DMS79 treated with DMSO at 0.1 percent for 48 hours (cell line): ENCODE measurements at regions not wholly inside any gene's neighbourhood (a gene's known extent, or its start where the extent isn't known, plus 50 kb on each side); places are given as distances from the start of the nearest gene placed in this dataset.
"Not testable (repeated sequence)": the region's sequence is repeated elsewhere in the genome, so short reads cannot be mapped to it uniquely, and the experiment has no call there.

ENCODE experiments used
- DNase-seq: peaks from one replicate; lab custom pipeline; 2025; lab: John Stamatoyannopoulos, UW

DNA sequence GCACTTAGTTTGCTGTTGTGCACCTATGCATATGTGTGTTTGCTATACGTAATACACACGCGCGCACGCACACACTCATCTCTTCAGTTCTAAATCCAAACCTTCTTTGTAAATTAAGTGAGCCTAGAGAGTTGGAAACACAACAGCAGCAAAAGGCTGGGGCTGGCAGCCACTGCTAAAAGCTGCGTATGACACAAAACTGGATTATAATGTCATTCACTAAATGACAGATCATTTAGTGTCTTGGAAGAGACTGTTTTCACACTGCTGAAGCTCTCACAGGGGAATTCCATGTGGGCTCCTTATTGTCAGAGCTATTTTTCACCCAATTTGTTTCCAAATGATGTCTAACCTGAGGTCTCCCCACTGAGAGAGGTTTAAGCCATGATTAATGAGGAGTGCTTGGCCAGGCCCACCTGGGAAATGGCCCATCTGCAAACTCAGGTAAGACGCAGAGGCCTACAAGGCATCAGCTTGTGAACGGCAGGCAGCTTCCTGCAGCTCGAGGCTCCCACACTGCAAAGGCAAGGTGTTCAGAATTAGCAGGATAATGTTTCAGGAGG, 94.2 kb downstream of the OLIG3 start:
- no peak for DNase-seq

DNA sequence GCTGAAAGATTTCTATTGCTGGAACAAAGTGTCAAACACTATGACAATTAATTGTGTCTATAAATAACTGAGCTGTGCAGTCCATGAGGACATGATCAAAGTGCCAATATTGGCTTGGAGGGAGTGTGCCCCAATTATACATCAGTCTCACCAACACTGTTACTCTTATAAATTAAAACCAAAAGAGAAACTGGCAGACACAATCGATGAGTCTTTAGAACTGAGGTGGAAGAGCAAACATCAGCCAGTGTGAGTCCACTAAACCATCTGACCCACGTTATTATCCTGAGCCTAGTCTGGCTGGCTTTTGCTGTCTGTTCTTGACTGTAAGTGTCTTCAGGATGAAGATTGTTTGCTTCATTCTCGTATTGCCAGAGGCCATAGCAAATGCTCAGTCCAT, 98.9 kb downstream of the OLIG3 start:
- DNase-seq: no peak

DNA sequence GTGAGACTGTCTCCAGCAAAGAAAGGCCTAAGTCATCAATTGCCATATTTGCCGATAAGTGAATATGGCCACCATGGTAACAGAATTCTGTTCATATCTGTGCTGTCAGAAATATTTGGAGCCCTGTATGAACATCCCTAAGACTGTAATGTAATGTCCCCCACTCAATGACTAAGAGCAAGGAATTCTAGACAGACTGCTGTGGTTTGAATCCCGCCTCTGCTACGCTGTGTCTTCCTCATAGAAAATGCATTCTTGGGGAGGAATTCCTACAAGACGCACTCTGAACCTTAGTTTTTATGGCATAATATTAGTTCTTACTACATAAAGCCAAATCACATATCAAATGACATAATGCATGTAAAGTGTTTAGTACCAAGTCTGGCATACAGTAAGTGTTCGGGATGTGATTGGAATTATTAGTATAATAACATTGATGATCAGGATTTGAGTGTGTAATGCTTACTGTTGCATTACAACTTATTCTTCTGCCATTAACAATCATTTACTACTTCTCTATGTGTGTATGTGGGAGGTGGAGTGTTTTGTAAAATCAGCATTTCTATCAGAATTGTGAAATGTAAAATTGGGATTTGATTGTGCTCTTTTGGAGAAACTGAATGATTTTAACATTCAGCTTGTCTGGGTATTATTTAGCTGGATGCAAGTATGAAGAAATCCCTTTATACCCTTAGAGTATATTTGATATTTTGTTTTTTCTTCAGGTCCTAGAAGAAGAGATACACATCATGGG, 103.0 kb downstream of the OLIG3 start:
- DNase-seq: no peak

DNA sequence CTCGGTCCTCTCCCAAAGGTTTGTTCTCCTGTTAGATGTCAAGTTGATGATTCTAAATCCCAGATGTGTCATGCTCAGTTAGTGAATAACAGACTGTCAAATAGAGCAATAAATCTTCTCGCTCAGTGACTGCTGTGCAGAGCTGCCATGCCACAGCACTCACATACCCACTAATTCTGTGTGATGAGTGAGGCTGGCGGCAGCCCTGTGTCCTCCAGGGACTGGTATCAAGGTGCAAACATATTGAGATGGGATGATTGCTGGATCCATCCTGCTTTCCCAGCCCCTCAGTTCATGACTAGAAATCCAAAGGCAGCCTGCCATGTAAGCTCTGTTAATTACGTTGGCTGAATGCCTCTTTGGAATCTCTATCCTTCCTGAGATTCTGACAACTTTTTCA, 103.9 kb downstream of the OLIG3 start:
- no peak for DNase-seq

DNA sequence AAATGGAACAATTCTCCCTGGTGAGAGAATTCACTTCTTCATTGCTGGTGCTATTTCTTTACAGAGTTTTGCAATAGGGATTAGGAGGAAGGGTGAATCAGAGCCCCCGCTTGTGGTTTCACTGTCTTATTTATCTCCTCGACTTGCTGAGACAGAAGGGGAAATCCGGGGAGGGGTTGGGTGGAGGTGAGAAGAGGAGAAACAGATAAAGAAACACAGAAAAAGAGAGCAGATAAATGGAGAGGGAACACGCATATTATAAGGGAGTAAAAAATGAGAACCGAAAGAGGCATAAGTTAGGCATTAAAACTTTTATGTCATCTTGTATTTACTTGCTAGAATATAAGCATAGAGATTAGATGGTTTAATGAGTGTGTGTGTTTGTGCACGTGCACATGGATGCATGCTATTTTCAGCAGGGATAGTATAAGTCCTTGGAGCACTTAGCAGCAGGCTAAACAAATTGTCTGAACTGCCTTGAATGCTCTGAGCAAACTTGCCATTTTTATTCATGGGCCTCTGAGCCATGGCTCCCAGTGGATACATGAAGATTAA, 105.0 kb downstream of the OLIG3 start:
- no peak for DNase-seq

DNA sequence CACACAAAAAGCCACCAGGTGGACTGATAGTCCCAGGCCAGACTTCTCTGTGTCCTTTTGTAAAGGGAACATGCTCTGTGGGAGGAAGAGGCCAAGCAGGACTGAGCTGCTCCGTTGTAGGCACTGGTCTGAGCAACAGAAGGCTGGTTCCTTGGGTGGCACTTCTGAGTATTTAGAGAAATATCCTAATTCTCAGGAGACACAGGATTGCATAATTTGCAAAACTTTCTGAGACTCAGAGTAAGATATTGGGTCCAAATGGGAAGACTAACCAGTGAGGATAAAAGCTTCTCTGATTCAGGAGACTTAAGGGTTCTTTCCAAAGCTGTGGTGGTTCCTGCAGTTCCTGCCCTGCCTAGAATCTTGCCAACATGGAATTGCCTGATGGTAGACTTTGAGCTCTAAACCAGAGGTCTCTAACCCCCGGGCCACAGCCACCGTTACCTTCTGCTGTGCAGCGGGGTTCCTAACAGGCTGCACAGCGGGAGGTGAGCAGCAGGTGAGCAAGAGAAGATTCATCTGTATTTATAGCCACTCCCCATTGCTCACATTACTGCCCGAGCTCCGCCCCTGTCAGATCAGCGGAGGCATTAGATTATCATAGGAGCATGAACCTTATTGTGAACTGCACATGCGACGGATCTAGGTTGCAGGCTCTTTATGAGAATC, 107.0 kb downstream of the OLIG3 start:
- no peak for DNase-seq

DNA sequence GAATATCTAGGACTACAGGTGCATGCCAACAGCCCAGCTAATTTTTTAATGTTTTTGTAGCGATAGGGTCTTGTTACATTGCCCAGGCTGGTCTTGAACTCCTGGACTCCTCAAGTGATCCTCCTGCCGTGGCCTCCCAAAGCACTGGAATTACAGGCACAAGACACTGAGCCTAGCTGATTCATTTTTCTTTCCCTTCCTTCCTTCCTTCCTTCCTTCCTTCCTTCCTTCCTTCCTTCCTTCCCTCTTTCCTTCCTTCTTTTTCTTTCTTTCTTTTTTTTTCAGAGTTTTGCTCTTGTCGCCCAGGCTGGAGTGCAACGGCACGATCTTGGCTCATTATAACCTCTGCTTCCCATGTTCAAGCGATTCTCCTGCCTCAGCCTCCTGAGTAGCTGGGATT, 110.9 kb downstream of the OLIG3 start:
- DNase-seq: not testable (repeated sequence)

DNA sequence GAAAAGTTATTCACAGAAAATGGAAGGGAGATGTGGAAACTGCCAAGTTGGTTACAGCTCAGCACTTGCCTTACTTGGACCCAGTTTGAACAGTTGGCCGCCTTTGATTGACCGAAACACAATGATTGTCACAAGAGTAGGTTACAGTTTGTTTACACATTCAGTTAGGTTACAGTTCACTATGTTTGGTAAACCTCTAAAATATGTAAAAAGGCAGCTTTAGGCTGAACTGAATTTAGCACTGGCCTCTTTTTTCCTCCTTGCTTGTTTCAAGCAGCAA, 116.2 kb downstream of the OLIG3 start:
- no peak for DNase-seq

DNA sequence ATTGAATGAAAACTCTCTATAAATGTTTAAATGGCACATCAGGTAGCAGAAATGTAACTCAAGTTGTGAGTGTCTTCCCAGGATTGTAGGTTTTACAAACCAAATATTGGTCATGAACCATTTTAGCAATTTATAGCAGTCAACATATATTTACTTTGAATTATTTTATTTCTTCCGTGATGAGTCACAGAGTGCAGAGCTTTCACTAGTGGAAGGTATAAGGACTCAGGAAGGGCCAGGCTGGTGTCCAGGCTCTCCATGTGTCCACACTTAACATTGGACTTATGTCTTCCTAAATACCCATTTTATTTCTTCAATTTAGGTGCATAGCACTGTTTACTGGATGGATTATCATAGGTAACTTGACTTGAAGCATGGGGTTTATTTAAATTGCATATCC, 120.9 kb downstream of the OLIG3 start:
- no peak for DNase-seq

DNA sequence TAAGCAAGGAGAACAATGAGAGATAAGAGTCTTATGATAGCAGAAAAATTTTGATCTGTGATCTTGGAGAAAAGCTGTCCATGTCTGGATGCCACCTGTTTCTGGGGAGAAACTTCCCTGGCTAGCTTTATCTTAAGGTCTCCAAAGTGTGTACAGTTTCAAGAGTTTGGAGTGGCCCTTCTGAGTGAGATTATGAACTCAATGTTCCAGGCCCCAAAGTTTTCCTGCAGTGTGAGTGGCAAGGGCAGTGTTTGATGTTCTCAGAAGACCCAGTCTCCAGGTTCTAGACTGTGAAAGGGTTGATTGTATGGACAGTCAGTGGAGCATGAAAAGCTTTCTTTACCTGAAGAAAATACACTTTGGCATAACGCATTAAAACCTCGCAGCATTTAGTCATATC, 121.7 kb downstream of the OLIG3 start:
- no peak for DNase-seq

DNA sequence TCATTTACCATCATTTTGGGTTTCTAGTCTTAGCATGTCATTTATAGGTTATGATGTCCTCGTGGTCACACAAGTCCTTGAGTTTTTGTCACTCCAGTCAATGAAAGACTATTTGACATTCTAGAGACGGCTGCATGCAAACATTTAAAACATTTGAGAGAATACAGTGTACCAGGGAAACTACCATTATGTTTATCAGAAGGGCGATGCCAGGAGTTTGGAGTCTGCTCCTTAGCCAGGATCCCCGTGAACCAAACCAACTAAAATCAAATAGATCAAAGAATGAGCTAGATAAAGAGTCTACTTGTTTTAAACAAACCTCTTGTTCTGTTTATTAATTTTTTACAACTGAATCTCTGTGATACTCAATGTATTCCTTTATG, 122.6 kb downstream of the OLIG3 start:
- DNase-seq: no peak

DNA sequence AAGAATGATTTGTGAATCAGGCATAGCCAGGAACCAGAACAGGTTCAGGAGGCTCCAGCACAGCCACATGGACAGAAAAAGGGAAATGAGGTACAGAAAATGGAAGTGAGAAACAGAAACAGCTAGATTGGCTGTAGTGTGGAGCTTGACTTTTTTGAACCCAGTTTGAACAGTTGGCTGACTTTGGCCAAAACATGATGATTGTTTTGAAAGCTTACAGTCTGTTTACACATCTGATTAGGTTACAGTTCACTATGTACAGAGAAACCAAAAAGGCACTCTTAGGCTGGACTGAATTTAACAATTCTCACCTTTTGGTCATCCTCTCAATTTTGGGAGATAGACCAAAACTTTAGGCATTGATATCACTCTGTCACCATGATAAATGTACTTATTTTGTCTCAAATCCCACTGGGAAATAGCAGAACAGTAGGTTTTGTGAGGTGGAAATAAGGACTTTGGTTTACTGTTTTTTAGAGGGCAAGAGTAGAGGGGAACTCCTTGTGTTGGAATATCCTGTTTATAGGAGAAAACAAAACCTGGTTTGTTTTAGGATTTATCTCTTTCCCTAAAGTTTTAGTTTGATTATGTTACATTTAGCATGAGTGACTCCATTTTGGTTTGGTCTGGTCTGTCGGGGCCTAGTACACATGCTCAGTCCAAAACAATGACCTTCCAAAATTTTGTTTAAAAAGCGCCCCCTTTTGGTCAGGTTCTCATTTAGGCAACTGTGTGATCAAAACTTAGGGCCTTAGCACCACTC, 123.1 kb downstream of the OLIG3 start:
- DNase-seq: no peak

DNA sequence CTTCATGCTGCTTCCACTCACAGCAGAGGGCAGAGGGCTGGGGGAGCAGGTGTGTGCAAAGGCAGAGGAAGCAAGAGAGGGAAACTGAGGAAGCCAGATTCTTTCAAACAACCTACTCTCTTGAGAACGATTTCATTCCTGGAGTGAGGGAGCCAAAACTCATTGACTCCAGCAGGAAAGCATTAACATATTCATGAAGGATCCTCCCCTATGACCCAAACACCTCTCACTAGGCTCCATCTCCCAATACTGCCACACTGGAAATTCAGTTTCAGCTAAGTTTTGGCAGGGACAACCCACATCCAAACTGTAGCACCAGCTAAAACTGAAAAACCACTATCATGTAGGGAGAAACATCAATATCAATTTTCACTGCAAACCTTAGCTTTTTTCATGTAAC, 125.1 kb downstream of the OLIG3 start:
- DNase-seq: no peak

DNA sequence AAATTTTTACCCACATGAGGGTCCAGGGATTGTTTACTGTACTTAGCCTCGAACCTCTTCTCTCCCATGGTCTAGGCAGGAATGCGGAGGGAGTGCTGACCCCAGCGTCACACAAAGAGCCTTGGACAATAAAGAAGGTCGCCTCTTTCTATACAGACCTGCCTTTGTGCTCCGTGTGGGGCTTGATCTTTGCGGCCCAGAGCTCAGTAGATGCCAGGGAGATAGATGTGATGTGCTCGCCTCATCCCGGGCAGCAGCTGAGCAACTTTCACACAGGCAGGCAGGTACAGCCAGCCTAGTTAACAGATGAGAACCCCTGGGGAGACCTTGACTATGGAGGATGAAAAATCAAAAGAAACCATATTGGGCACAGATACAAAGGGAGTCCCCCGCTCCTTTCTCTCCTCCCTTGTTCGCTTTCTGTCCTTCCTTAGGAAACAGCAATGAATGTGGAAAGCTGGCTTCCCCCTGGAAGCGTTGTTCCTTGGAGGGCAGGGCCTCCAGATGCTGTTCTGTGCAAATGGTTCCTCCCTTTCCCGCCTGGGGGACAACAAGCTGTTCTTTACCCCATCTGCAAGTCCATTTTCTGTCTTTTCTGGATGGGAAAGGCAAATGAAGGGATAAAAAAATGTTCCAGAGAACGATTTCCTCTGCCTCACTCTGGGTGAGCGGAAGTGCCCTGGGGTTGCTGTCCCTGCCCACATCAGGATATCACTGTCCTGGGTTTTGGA, 128.3 kb downstream of the OLIG3 start:
- DNase-seq: no peak

DNA sequence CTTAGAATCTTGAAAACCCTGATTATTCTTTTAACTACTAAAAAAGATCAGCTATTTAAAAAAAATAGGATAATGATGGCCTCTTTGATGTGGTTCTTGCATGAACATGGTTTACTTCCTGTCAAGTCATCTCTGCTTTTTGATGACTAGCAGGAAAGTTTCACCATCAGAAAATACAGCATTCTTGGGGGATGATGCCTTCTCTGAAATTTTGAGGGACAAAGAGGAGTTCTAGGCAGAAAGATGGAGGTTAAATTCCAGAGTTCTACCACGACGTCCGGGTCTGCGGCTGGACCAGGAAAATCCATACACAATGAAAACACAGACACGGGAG, 130.4 kb downstream of the OLIG3 start:
- no peak for DNase-seq

DNA sequence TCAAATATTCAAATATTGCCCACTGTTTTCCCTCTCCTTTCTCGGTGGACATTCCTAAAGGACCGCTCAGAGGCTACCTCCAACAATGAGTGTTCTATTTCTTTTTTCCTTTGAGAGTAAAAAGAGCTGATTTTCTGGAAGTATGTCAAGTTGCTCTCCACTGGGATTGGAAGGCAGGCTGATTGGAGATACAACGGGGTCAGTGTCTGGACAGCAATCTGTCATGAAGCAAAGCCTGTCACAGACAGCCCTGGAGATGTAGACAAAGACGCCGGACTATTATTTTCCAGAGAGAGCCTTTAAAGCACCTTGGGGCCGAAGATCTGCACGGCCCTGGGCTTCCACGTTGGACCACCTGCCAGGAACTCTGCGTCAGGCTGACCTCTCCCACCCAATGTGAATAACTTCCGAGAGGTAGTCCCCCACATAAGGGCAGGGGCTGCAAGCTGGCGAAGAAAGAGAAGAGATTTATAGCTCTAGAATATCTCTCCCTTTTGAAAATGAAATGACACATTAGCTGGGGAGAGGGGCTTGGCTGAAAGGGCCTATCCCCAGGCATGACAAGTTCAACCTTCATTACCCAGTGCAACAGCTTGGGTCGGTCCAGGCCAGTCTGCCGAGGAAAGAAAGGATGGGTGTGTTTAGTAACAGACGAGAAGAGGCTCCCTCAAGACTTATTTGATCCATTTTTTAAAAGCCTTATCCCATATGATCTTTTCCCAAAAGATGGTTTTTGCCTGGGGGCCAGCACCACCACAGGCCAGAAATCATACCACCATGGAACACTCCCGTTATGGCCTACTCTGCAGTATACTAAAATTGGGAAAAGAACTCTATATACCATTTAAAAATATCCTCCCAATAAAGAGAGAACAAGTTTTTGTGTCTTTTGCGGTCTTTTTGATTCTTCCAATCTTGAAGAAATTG, 131.1 kb downstream of the OLIG3 start:
- DNase-seq: no peak

DNA sequence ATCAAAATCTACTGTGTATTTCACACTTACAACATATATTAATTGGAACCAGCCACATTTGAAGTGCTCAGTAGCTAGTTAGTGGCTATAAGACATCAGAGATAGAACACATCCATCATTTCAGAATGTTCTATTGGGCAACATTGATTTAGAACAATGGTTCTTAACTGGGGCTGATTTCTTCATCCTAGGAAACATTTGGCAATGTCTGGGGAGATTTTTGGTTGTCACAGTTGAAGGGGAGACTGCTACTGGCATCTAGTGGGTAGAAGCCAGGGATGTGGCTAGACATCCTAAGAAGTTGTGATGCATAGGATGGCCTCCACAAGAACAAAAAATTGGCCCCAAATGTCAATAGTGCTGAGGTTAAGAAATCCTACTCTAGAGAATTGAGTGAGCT, 132.5 kb downstream of the OLIG3 start:
- DNase-seq: no peak

DNA sequence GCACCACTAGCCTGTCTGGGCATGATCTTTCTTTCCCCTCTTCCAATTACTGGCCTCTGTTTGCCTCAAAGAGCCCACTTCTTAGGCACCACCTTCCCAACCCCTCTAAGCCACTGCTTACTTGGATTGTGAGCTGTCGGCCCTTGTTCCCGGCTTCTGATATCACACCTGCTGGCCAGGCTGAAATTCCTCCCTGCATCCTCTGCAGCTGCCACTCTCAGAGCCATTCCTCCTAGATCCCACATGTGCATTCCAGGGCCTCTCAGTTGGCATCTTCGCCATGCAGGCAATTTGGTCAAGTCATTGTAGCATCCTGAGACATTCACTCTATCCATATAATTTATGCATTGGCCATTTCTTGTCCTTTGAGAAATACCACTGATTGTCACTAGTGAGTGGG, 135.9 kb downstream of the OLIG3 start:
- no peak for DNase-seq

DNA sequence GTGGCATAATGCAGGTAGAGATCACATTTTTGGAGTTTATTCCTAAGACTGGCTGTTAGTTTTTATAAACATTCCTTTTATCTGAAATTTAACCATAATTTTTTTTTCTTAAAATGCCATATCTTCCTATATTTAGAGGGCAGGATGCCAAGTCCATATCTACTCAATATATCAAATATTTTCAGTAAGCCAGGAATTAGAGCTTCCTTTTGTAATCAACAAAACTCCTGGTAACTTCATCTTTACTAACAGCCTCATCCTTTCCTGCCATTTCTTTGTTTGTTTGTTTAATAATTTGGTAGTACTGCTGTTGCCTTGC, 136.3 kb downstream of the OLIG3 start:
- DNase-seq: no peak

DNA sequence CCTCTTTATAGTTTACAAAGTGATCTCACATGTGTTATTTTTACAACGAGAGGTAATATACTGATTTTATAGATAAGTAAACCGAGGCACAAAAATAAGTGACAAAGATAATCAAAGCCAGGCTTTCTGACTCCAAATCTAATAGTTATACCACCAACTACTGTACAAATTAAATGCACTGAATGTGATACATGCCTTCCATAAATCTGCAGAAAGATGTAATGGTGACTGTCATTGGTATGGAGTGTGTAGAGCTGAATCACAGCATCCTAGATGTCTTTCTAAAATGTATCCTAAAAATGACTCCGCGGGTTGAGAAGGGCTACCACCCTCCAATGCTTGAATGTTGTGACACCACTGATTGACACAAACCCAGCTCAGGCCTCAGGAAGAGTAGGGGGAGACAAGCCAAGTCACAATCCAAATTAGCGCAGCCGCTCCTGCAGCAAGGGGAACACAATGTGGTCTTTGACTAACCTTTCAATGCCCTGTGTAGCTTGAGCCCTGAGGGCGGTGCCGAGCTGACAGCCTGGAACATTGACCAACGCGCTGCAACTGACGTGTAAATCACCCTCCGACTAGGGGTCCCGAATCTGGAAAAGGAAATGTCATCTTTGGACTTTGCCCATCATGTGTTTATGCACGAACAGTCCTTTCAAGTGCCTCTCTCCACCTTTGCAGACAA, 136.8 kb downstream of the OLIG3 start:
- DNase-seq: no peak
